ENCODE measurements at regions not wholly inside any gene's neighbourhood (a gene's known extent, or its start where the extent isn't known, plus 50 kb on each side); places are given as distances from the start of the nearest gene placed in this dataset.
"Not testable (repeated sequence)": the region's sequence is repeated elsewhere in the genome, so short reads cannot be mapped to it uniquely, and the experiment has no call there.

GRCh38 chr2:37796481-37796880 lies 125.0 kb upstream of the CDC42EP3 start:
- no peak for DNase-seq (ENCODE audit: low spot score)
- intact Hi-C loops (cut with DNase I), result loop anchor here (10.0 kb wide), 1 partner anchor 122 kb away; the partner anchor contains the start of gene CDC42EP3

- intact Hi-C loops (cut with DNase I), result loop anchor here (10.0 kb wide), 1 partner anchor 122 kb away; the partner anchor contains the start of gene CDC42EP3
- no peak for DNase-seq (ENCODE audit: low spot score)
These were observed 125.6 kb upstream of the CDC42EP3 start for GRCh38 chr2:37797081-37797480.

DNA sequence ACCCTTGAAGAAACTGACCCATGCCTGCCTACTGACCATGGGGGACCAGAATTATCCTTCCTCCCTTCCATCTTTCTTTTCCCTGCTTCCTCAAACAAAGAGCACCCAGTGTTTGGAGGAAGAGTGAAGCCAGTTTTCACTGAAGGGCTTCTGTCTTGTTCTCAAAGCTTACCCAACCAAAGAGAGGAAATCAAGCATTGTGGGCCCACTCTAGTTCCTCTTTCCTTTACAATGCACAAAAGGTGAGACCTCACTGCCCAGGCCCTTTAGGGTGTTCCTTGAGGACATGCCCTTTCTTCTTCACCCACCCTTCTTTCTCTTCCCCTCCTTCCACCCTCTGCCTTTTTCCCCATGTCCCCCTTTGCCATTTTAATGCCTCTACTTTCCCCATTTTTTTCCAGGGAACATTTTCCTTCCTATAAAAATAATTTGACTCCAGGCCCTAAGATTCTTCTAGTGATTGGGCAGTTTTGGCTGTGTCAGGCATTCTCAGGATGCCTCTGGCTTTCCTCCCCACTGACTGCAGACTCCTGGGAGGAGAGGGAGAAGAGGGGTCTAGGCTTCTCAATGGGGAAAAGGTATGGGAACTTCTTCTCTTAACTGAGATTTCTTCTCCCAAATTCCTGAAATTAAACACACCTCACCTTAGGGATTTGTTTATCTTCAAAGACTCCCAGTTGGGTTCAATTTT lies 126.6 kb upstream of the RMDN2 start:
- no peak for DNase-seq (ENCODE audit: low spot score)
- intact Hi-C loops (cut with DNase I), result loop anchor here (10.0 kb wide), 1 partner anchor 124 kb away; the partner anchor contains the start of gene CDC42EP3

DNA sequence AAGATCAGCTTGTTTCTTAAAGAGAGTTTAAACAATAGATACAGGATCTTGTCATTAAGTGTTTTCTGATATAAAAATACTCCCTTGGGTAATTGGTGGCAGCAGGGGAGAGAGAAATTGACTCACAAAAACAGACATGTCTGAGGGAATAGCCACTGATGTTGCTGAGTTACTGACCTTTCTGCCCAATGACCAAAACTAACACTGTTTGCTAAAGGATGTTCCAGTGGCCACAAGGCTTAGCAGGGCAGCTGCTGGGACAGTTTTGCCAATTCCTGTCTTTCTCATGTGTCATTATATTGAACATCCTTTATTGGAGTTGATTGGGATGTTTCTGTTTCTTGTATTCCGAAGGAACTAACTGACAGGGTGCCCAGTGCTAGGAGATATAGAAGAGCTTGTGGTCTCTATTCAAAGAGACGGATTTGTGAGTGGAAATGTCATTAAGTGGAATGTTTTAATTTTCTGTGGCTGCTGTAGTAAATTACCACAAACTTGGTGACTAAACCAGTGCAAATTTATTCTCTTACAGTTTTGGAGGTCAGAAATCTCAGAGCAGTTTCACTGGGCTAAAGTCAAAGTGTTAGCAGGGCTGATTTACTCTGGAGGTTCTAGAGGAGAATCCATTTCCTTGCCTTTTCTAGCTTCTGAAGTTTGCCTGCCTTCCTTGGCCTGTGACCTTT lies 124.8 kb upstream of the RMDN2 start:
- no peak for DNase-seq (ENCODE audit: low spot score)
- intact Hi-C loops (cut with DNase I), result loop anchor here (10.0 kb wide), 1 partner anchor 386 kb away; no protein-coding TSS in a partner anchor

GRCh38 chr2:37802211-37802752 lies 122.8 kb upstream of the RMDN2 start:
- no peak for DNase-seq (ENCODE audit: low spot score)
- intact Hi-C loops (cut with DNase I), result loop anchor here (10.0 kb wide), 1 partner anchor 387 kb away; no protein-coding TSS in a partner anchor

- DNase-seq (ENCODE audit: low spot score), result no peak
- intact Hi-C loops (cut with DNase I), result loop anchor here (10.0 kb wide), 1 partner anchor 388 kb away; no protein-coding TSS in a partner anchor
These were observed 122.1 kb upstream of the RMDN2 start for GRCh38 chr2:37802899-37803379.

DNA sequence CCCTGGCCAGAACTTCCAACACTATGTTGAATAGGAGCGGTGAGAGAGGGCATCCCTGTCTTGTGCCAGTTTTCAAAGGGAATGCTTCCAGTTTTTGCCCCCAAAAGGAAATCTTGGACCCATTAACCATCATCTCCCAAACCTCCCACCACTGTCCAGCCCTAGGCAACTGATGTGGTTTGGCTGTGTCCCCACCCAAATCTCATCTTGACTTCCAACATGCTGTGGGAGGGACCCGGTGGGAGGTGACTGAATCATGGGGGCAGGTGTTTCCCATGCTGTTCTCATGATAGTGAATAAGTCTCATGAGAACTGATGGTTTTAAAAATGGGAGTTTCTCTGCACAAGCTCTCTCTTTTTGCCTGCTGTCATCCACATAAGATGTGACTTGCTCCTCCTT lies 119.1 kb upstream of the RMDN2 start:
- intact Hi-C loops (cut with DNase I), result loop anchor here (10.0 kb wide), 1 partner anchor 391 kb away; no protein-coding TSS in a partner anchor
- not testable (repeated sequence) for DNase-seq (ENCODE audit: low spot score)

- no peak for DNase-seq (ENCODE audit: low spot score)
- intact Hi-C loops (cut with DNase I), result loop anchor here (10.0 kb wide), 1 partner anchor 395 kb away; no protein-coding TSS in a partner anchor
These were observed 115.6 kb upstream of the RMDN2 start for GRCh38 chr2:37809525-37809924.

DNA sequence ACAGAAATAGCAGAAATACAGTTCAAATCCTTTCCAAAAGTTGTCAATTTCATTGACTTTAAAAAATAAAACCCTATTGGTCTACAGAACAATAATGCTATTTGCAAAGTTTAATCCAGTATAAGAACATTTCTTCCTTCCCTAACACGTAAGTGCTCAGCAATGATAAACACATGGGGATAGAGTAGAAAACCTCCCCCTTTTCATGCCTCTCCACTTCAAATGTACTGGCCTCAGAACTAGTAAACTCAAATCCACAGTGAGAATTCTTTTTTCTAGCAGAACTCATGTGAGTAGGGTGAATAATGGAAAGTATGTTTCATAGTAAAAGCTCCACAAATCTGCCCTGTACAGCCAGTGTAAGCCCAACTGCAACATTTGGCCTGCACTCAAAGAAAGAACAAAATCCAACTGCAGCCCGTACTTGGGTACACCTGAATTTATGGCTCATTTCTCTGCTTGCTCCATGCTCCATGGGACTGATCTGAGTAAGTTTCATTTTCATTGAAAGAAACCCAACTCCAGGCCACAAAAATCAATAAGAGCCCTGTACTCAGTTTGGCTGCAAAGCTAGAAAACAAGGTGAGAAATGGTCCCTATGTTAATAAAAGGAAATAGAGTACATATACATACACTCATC lies 115.0 kb upstream of the RMDN2 start:
- no peak for DNase-seq (ENCODE audit: low spot score)
- intact Hi-C loops (cut with DNase I), result loop anchor here (10.0 kb wide), 1 partner anchor 395 kb away; no protein-coding TSS in a partner anchor

GRCh38 chr2:37812414-37812813 lies 112.7 kb upstream of the RMDN2 start:
- no peak for DNase-seq (ENCODE audit: low spot score)
- intact Hi-C loops (cut with DNase I), result no loop called here

DNA sequence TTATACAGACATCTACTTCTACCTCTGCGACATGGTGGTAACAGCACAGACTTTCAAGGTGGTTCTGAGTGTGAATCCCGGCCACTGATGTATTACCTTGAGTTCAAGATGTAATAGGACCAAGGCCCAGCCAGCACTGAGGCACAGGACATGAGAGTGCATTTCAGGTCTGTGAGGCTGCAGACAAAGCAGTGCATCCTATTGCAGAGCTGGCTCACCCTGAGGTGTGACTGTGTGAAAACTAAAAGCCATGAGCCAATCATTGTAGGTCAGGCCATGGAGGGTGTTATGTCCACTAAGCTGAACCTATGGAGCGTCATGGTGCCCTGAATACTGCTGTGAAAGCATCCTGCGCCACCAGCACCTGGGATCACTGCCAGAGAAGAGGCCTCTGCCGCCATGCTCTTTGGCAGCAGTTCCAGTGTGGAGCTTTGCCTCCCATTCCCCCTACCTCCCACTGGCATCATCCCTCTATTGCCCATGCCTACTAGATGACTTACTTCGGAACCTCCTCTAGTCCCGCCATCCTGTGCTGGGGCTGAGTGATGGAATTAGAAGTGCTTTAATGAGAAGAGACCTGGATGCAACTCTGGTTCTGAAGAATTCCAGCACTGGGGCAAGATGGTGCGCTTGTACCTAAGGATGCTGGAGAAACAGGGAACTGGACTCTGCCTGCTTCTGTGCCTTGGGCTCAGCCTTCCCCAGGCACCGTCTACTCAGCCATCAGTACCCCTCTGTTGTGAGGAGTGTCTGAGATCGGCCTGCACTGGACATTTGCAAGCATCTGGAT lies 112.0 kb upstream of the RMDN2 start:
- intact Hi-C loops (cut with DNase I), result no loop called here
- no peak for DNase-seq (ENCODE audit: low spot score)

DNA sequence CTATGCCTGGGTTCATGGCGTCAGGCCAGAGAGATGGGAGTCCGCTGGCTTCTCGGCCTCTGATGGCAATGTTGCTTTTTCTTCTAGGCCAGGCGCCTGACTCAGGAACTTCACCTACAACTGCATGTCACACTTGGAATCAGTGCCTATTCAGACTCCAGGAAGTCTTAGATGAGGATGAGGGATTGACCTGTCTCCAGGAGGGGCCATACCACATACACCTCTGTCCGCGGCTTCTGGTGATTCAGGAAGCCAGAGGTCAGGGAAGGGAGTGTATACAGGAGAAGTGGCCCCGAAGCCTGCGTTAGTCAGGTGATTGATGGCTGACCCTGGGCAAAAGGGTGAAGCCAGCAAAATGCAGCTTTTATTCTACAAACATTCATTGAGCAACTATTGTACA lies 109.1 kb upstream of the RMDN2 start:
- no peak for DNase-seq (ENCODE audit: low spot score)
- intact Hi-C loops (cut with DNase I), result no loop called here

- intact Hi-C loops (cut with DNase I), result no loop called here
- DNase-seq (ENCODE audit: low spot score), result no peak
These were observed 108.4 kb upstream of the RMDN2 start for GRCh38 chr2:37816686-37817085.

- DNase-seq (ENCODE audit: low spot score), result no peak
- intact Hi-C loops (cut with DNase I), result no loop called here
These were observed 105.9 kb upstream of the RMDN2 start for GRCh38 chr2:37819186-37819585.

- intact Hi-C loops (cut with DNase I), result no loop called here
These were observed 104.6 kb upstream of the RMDN2 start for GRCh38 chr2:37820471-37820986.

GRCh38 chr2:37825586-37825985 lies 99.5 kb upstream of the RMDN2 start:
- DNase-seq (ENCODE audit: low spot score), result no peak
- intact Hi-C loops (cut with DNase I), result loop anchor here (5.0 kb wide), 1 partner anchor 153 kb away; the partner anchor contains the start of gene CDC42EP3

More at GRCh38 chr2:37820471-37820986, 104.6 kb upstream of the RMDN2 start:
- DNase-seq (ENCODE audit: low spot score), result no peak

DNA sequence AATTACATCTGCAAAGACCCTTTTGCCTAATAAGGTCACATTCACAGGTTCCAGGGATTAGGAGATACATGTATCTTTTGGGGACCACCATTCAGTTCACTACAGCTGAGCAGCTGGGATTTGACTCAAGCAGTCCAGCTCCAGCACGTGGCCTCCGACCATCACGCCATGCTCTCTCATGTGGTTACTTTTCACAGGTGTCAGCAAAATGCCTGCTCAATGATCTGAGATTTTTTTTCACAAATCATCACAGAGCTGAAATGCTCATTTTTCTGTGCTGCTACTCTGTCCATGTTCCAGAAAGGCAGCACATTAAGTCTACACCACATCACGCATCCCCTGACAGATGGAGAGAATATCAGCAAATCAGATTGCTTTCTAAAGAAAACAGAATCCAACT lies 98.5 kb upstream of the RMDN2 start:
- intact Hi-C loops (cut with DNase I), result loop anchor here (5.0 kb wide), 1 partner anchor 154 kb away; the partner anchor contains the start of gene CDC42EP3
- DNase-seq (ENCODE audit: low spot score), result no peak

DNA sequence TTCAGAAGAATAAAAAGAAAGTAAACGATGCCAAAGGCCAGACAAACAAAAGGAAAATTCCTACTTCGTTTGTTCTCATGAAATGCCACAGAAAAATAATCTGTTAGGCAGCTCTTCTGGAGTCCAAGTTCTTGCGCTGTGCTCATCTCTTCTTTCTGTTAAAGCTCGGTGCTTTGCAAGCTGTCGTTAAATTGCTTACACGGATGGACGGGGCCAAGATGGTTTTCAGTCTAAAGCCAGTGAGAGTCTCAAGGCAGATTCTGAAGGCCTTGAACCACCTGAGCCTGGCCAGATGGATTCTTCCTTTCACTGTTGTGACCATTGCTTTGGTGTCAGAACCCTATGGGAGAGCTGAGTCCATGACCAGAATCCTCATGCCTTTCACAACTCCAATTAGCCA lies 97.6 kb upstream of the RMDN2 start:
- intact Hi-C loops (cut with DNase I), result loop anchor here (5.0 kb wide), 1 partner anchor 155 kb away; the partner anchor contains the start of gene CDC42EP3
- DNase-seq (ENCODE audit: low spot score), result no peak
